Endodermal cell (in vitro differentiated cells): ENCODE measurements at regions not wholly inside any gene's neighbourhood (a gene's known extent, or its start where the extent isn't known, plus 50 kb on each side); places are given as distances from the start of the nearest gene placed in this dataset.

Experiments used
- DNase-seq: peaks from one replicate; pipeline ENCODE4 v3.0.0-alpha.2; 2017
- H3K27ac ChIP-seq: 2 replicates; pipeline ENCODE4 v1.5.1; 2013; ENCODE audit warnings: mild to moderate bottlenecking, low read depth, low read length, moderate library complexity
- H3K27me3 ChIP-seq: 2 replicates; pipeline ENCODE4 v1.6.1; 2013; ENCODE audit warnings: mild to moderate bottlenecking, low read length, moderate library complexity; ENCODE audit not compliant: insufficient read depth, control insufficient read depth, poor library complexity, severe bottlenecking
- H3K36me3 ChIP-seq: 2 replicates; pipeline ENCODE4 v1.7.0; 2013; ENCODE audit warnings: mild to moderate bottlenecking, low read length, moderate library complexity; ENCODE audit not compliant: control insufficient read depth, insufficient read depth
- H3K4me1 ChIP-seq: one replicate; pipeline ENCODE4 v1.7.0; 2013; ENCODE audit warnings: low read length; ENCODE audit not compliant: control insufficient read depth, insufficient read depth
- H3K4me3 ChIP-seq: 2 replicates; pipeline ENCODE4 v1.5.1; 2013; ENCODE audit warnings: mild to moderate bottlenecking, low read length, moderate library complexity
- H3K9ac ChIP-seq: 2 replicates; pipeline ENCODE4 v1.6.1; 2013; ENCODE audit warnings: mild to moderate bottlenecking, low read length, moderate library complexity; ENCODE audit not compliant: poor library complexity, severe bottlenecking; ENCODE audit errors: extremely low read depth
- H3K9me3 ChIP-seq: 2 replicates; pipeline ENCODE4 v1.6.1; 2013; ENCODE audit warnings: mild to moderate bottlenecking, low read length, moderate library complexity; ENCODE audit not compliant: control insufficient read depth
- H3K27ac Mint-ChIP-seq: 2 replicates; pipeline ENCODE4 v1.8.0; 2020; ENCODE audit warnings: mixed read lengths
- H3K27me3 Mint-ChIP-seq: 2 replicates; pipeline ENCODE4 v1.8.0; 2021; ENCODE audit warnings: mild to moderate bottlenecking, mixed read lengths; ENCODE audit not compliant: insufficient read depth
- H3K36me3 Mint-ChIP-seq: 2 replicates; pipeline ENCODE4 v1.8.0; 2020; ENCODE audit warnings: low read depth, mixed read lengths
- H3K4me1 Mint-ChIP-seq: 2 replicates; pipeline ENCODE4 v1.8.0; 2020; ENCODE audit warnings: mixed read lengths
- H3K4me3 Mint-ChIP-seq: 2 replicates; pipeline ENCODE4 v1.8.0; 2020; ENCODE audit warnings: mild to moderate bottlenecking, moderate library complexity, mixed read lengths
- H3K9me3 Mint-ChIP-seq: 2 replicates; pipeline ENCODE4 v1.8.0; 2020; ENCODE audit warnings: mild to moderate bottlenecking, mixed read lengths
- WGBS, 2 experiments: methylation state at CpG; one replicate each; pipeline versions ENCODE4 v1.1.5 to v1.1.7; 2013; ENCODE audit warnings: missing lambda C conversion rate in 2 of 2, mixed read lengths in 1 of 2; ENCODE audit not compliant: insufficient coverage in 1 of 2, insufficient read length in 1 of 2; 5-methylcytosine and 5-hydroxymethylcytosine counted together
- TF ChIP-seq, protein P1 (sequence below): fragments of 200-600 bp; sonication (generic); conservative IDR thresholded peaks from 2 replicates; pipeline ENCODE4 v1.5.0; 2021; ENCODE audit warnings: antibody characterized with exemption, mild to moderate bottlenecking

DNA sequence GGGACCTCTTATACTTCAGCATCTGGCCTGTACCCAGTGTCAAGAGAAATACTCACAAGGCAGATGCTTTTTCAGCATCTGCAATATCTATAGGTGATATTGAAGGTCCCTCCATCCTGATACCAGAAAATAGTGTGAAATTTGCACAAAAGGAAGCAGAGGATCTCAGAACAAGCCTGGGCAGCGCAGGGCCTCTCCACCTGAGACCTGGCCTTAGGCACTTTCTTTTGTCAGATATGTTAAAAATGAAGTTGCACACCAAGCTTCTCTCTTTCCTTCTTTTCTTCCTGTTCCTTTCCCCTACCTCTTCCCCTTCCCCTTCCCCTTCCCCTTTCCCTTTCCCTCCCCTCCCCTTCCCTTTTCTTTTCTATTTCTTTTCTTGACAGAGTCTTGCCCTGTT lies 62.2 kb downstream of the ARHGEF18 start:
- Mint-ChIP-seq H3K4me1 (peaks cover 14% of the 10 kb centered on the region), H3K36me3 (peaks cover 25% of the 10 kb centered on the region), H3K4me3 (no peak overlapping the region), H3K27me3 (no peaks in the 10 kb centered on the region), H3K27ac (no peak overlapping the region), H3K9me3 (no peaks in the 10 kb centered on the region)
- no peaks in the 10 kb centered on the region for H3K9me3 ChIP-seq
- no peaks in the 10 kb centered on the region for H3K4me1 ChIP-seq
- H3K4me3 ChIP-seq, result no peak overlapping the region
- H3K9ac ChIP-seq, result no peak overlapping the region
- no peak for DNase-seq
- 93 to 100% methylated on average over 1 of the region's 1 CpG for WGBS, 2 experiments
- H3K36me3 ChIP-seq, result peaks cover 4% of the 10 kb centered on the region
- TF ChIP-seq, protein P1, sequence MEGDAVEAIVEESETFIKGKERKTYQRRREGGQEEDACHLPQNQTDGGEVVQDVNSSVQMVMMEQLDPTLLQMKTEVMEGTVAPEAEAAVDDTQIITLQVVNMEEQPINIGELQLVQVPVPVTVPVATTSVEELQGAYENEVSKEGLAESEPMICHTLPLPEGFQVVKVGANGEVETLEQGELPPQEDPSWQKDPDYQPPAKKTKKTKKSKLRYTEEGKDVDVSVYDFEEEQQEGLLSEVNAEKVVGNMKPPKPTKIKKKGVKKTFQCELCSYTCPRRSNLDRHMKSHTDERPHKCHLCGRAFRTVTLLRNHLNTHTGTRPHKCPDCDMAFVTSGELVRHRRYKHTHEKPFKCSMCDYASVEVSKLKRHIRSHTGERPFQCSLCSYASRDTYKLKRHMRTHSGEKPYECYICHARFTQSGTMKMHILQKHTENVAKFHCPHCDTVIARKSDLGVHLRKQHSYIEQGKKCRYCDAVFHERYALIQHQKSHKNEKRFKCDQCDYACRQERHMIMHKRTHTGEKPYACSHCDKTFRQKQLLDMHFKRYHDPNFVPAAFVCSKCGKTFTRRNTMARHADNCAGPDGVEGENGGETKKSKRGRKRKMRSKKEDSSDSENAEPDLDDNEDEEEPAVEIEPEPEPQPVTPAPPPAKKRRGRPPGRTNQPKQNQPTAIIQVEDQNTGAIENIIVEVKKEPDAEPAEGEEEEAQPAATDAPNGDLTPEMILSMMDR, result no peak
- no peaks in the 10 kb centered on the region for H3K27me3 ChIP-seq
- no peak overlapping the region for H3K27ac ChIP-seq

DNA sequence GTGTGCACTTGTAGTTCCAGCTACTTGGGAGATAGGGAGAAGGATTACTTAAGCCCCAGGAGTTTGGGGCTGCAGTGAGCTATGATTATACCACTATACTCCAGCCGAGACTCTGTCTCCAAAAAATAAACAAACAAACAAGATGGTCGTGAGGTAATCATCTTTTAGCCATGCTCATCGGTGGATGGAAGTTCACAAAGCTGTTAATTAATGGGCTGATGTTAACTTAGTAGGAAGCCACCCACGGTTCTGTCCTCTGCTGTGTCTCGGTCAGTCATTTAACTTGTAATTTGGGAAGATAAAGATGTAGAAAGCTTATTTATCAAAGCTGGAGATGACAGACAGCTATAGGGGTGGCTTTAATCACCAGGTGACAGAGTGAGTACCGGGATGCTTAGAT lies 64.9 kb downstream of the ARHGEF18 start:
- no peak overlapping the region for H3K27ac Mint-ChIP-seq
- Histone ChIP-seq H3K9me3 (no peaks in the 10 kb centered on the region), H3K9ac (no peak overlapping the region), H3K4me1 (no peaks in the 10 kb centered on the region), H3K4me3 (no peak overlapping the region), H3K27ac (no peak overlapping the region), H3K27me3 (no peaks in the 10 kb centered on the region), H3K36me3 (peaks cover 4% of the 10 kb centered on the region)
- no peak for DNase-seq
- TF ChIP-seq, protein P1, result no peak
- H3K4me1 Mint-ChIP-seq, result peaks cover 20% of the 10 kb centered on the region
- no peak overlapping the region for H3K4me3 Mint-ChIP-seq
- no peaks in the 10 kb centered on the region for H3K27me3 Mint-ChIP-seq
- peaks cover 19% of the 10 kb centered on the region for H3K36me3 Mint-ChIP-seq
- 77 to 94% methylated on average over 4 to 6 of the region's 6 CpGs for WGBS, 2 experiments
- no peaks in the 10 kb centered on the region for H3K9me3 Mint-ChIP-seq

DNA sequence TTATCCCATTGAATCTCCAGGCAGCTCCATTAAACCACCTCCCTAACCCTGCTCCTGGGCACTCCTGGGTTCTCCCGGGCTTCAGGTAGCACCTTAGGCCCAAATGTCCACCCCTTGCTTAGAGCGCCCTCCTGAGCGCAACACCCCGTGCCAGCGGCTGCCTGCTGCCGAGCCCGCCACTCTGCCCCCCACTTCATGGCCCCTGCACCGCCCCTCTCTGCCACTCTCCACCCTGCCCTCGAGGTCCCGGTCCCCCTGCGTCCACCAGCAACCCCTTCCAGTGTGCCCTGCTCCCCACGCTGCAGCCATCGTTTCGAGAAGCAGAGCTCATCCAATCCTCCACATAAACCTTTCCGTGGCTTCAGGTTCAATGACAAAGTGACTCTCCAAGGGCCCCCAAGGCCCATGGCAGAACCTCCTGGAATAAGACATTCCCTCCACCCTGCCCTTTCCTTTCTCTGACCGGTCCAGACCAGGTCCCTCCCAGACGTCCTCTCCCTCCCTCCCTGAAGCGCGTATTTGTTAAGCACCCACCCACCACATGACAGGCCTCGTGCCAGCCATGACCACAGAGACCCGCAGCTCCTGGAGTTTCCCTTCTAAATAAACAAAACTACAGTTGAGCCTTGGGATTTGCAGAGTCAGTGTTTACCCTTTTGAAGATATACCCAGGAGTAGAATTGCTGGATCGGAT lies 66.6 kb downstream of the ARHGEF18 start:
- H3K4me3 Mint-ChIP-seq, result no peak overlapping the region
- H3K27me3 ChIP-seq, result no peaks in the 10 kb centered on the region
- peaks cover 20% of the 10 kb centered on the region for H3K4me1 Mint-ChIP-seq
- H3K36me3 Mint-ChIP-seq, result peaks cover 18% of the 10 kb centered on the region
- no peaks in the 10 kb centered on the region for H3K4me1 ChIP-seq
- no peak for DNase-seq
- H3K9me3 ChIP-seq, result no peaks in the 10 kb centered on the region
- 70 to 76% methylated on average over 7 to 22 of the region's 22 CpGs for WGBS, 2 experiments
- no peak overlapping the region for H3K9ac ChIP-seq
- peaks cover 4% of the 10 kb centered on the region for H3K36me3 ChIP-seq
- TF ChIP-seq, protein P1, result no peak
- H3K9me3 Mint-ChIP-seq, result no peaks in the 10 kb centered on the region
- no peak overlapping the region for H3K27ac ChIP-seq
- H3K4me3 ChIP-seq, result no peak overlapping the region
- peak overlapping the region; percentile 56 for H3K27ac Mint-ChIP-seq
- H3K27me3 Mint-ChIP-seq, result no peaks in the 10 kb centered on the region
